ENCODE measurements at regions not wholly inside any gene's neighbourhood (a gene's known extent, or its start where the extent isn't known, plus 50 kb on each side); places are given as distances from the start of the nearest gene placed in this dataset.
"Not testable (repeated sequence)": the region's sequence is repeated elsewhere in the genome, so short reads cannot be mapped to it uniquely, and the experiment has no call there.

GRCh38 chr1:193437785-193438184 lies 251.4 kb upstream of the B3GALT2 start:
- DNase-seq: no peak

- DNase-seq: not testable (repeated sequence)
Measured at GRCh38 chr1:193437333-193437732, 250.9 kb upstream of the B3GALT2 start.

GRCh38 chr1:193435781-193436180 lies 249.4 kb upstream of the B3GALT2 start:
- no peak for DNase-seq

- no peak for DNase-seq
Measured at GRCh38 chr1:193434319-193434718, 247.9 kb upstream of the B3GALT2 start.

GRCh38 chr1:193433599-193433998 lies 247.2 kb upstream of the B3GALT2 start:
- no peak for DNase-seq

- no peak for DNase-seq
Measured at GRCh38 chr1:193432979-193433587, 246.7 kb upstream of the B3GALT2 start.

- DNase-seq: no peak
Measured at GRCh38 chr1:193431265-193431977, 245.0 kb upstream of the B3GALT2 start.

- no peak for DNase-seq
Measured at GRCh38 chr1:193427524-193427923, 241.1 kb upstream of the B3GALT2 start.

GRCh38 chr1:193426061-193426460 lies 239.6 kb upstream of the B3GALT2 start:
- DNase-seq: no peak

GRCh38 chr1:193421487-193421886 lies 235.1 kb upstream of the B3GALT2 start:
- no peak for DNase-seq

GRCh38 chr1:193419295-193419694 lies 232.9 kb upstream of the B3GALT2 start:
- DNase-seq: no peak

GRCh38 chr1:193418745-193419058 lies 232.3 kb upstream of the B3GALT2 start:
- no peak for DNase-seq

GRCh38 chr1:193417945-193418744 lies 231.7 kb upstream of the B3GALT2 start:
- no peak for DNase-seq

GRCh38 chr1:193417403-193417802 lies 231.0 kb upstream of the B3GALT2 start:
- no peak for DNase-seq

GRCh38 chr1:193416226-193417024 lies 230.0 kb upstream of the B3GALT2 start:
- DNase-seq: no peak

- no peak for DNase-seq
Measured at GRCh38 chr1:193415256-193415655, 228.8 kb upstream of the B3GALT2 start.

- DNase-seq: no peak
Measured at GRCh38 chr1:193413376-193413775, 227.0 kb upstream of the B3GALT2 start.

- DNase-seq: no peak
Measured at GRCh38 chr1:193412748-193413147, 226.3 kb upstream of the B3GALT2 start.

- DNase-seq: no peak
Measured at GRCh38 chr1:193411714-193412113, 225.3 kb upstream of the B3GALT2 start.

GRCh38 chr1:193411215-193411614 lies 224.8 kb upstream of the B3GALT2 start:
- DNase-seq: no peak

GRCh38 chr1:193408782-193409293 lies 222.4 kb upstream of the B3GALT2 start:
- DNase-seq: no peak

- DNase-seq: no peak
Measured at GRCh38 chr1:193406901-193407300, 220.5 kb upstream of the B3GALT2 start.

GRCh38 chr1:193404236-193404635 lies 217.8 kb upstream of the B3GALT2 start:
- DNase-seq: no peak
